HG02938 (cell line): ENCODE measurements at regions not wholly inside any gene's neighbourhood (a gene's known extent, or its start where the extent isn't known, plus 50 kb on each side); places are given as distances from the start of the nearest gene placed in this dataset.
"Not testable (repeated sequence)": the region's sequence is repeated elsewhere in the genome, so short reads cannot be mapped to it uniquely, and the experiment has no call there.

Source experiments
- ATAC-seq: cut with Tn5 transposase; IDR thresholded peaks from one replicate; pipeline ENCODE4 v1.9.1; 2021; ENCODE audit warnings: mild to moderate bottlenecking, moderate library complexity; ENCODE audit not compliant: unreplicated experiment

- ATAC-seq: no peak
Measured at GRCh38 chr5:39720136-39720535, 295.4 kb upstream of the DAB2 start.

- ATAC-seq: no peak
Measured at GRCh38 chr5:39717176-39717897, 292.6 kb upstream of the DAB2 start.

GRCh38 chr5:39716532-39717028 lies 291.8 kb upstream of the DAB2 start:
- ATAC-seq: peak; percentile 57

GRCh38 chr5:39714036-39714698 lies 289.4 kb upstream of the DAB2 start:
- ATAC-seq: no peak

GRCh38 chr5:39713250-39713916 lies 288.6 kb upstream of the DAB2 start:
- ATAC-seq: no peak

GRCh38 chr5:39712316-39713249 lies 287.8 kb upstream of the DAB2 start:
- no peak for ATAC-seq

- no peak for ATAC-seq
Measured at GRCh38 chr5:39711821-39712220, 287.0 kb upstream of the DAB2 start.

- ATAC-seq: no peak
Measured at GRCh38 chr5:39709032-39709431, 284.3 kb upstream of the DAB2 start.

- no peak for ATAC-seq
Measured at GRCh38 chr5:39702928-39703327, 278.1 kb upstream of the DAB2 start.

- no peak for ATAC-seq
Measured at GRCh38 chr5:39700523-39700922, 275.7 kb upstream of the DAB2 start.

- ATAC-seq: no peak
Measured at GRCh38 chr5:39698838-39699560, 274.2 kb upstream of the DAB2 start.

- ATAC-seq: no peak
Measured at GRCh38 chr5:39697881-39698280, 273.1 kb upstream of the DAB2 start.

- ATAC-seq: no peak
Measured at GRCh38 chr5:39696672-39697398, 272.1 kb upstream of the DAB2 start.

GRCh38 chr5:39691993-39692392 lies 267.2 kb upstream of the DAB2 start:
- ATAC-seq: peak; percentile 68

GRCh38 chr5:39691136-39691535 lies 266.4 kb upstream of the DAB2 start:
- no peak for ATAC-seq

- no peak for ATAC-seq
Measured at GRCh38 chr5:39689919-39690318, 265.1 kb upstream of the DAB2 start.

GRCh38 chr5:39687924-39688323 lies 263.1 kb upstream of the DAB2 start:
- not testable (repeated sequence) for ATAC-seq

GRCh38 chr5:39680213-39680612 lies 255.4 kb upstream of the DAB2 start:
- ATAC-seq: no peak

GRCh38 chr5:39678534-39678933 lies 253.8 kb upstream of the DAB2 start:
- ATAC-seq: no peak
